GM18508 (cell line): ENCODE measurements at regions not wholly inside any gene's neighbourhood (a gene's known extent, or its start where the extent isn't known, plus 50 kb on each side); places are given as distances from the start of the nearest gene placed in this dataset.
"Not testable (repeated sequence)": the region's sequence is repeated elsewhere in the genome, so short reads cannot be mapped to it uniquely, and the experiment has no call there.

Source experiments
- ATAC-seq: cut with Tn5 transposase; IDR thresholded peaks from one replicate; pipeline ENCODE4 v1.9.1; 2021; ENCODE audit warnings: moderate number of reproducible peaks; ENCODE audit not compliant: insufficient read depth, unreplicated experiment

DNA sequence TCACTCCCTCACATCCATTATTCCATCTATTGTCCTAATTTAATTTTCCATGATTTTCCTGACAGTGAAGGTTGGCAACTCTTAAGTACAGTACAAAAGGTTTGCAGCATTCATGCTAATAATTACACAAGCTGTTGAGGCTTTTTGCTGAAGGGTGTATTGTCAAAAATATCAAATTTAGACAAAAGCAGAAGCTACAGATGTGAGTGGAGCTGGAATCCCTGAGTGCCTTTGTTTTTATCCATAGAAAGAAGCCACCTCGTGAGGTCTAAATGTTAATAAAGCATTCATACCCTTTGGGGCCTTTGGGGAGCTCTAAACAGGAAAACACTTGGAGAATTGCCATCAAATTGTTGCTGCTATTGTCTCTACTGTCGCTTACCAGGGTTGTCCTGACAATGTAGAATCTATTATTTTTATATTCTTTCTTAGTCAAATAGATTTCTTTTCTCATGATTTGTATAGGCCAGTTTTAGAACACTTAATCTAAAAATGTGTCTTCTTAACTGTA lies 185.8 kb upstream of the ROBO1 start:
- no peak for ATAC-seq

DNA sequence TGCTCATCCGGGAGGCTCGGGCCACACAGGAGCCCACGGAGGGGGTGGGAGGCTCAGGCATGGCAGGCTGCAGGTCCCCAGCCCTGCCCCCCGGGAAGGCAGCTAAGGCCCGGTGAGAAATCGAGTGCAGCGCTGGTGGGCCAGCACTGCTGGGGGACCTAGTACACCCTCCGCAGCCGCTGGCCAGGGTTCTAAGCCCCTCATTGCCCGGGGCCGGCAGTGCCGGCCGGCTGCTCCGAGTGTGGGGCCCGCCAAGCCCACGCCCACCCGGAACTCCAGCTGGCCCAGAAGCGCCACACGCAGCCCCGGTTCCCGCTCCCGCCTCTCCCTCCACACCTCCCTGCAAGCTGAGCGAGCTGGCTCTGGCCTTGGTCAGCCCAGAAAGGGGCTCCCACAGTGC lies 183.6 kb upstream of the ROBO1 start:
- ATAC-seq = not testable (repeated sequence)

DNA sequence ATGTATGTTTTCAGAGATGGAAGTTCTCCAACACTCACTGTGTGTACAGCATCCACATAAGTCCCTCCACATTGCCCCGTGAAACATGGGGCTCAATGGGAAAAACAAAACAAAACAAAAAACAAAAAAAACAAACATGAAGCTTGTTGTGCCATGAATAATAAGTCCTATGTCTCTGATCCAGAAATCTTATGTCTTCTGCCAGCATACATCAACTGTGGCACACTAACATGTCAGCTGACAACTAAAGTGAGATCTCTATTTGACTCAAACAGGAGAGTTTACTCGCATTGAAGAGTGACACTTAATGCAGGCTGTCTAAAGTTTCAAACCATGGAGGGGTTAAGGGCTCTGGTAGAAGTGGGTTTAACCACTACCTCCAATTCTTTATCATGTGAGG lies 180.2 kb upstream of the ROBO1 start:
- ATAC-seq = no peak

DNA sequence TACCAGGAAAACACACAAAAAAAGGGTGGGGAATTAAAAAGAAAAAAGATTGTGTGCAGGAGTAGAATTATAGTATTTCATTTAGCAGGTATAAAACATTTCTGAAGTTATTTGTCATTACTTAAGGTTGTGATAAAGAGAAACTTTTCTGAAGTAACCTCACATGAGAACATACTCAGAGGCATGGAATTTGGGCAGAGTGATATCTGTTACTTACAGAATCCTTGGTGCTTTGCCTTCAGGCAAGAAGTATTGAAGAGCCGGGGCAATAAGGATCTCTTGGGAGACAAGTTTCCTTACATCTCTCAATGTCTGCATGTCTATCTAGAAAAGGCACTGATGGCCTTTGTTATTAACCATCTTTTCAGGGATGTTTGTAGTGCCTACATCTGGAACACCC lies 179.7 kb upstream of the ROBO1 start:
- ATAC-seq = no peak

DNA sequence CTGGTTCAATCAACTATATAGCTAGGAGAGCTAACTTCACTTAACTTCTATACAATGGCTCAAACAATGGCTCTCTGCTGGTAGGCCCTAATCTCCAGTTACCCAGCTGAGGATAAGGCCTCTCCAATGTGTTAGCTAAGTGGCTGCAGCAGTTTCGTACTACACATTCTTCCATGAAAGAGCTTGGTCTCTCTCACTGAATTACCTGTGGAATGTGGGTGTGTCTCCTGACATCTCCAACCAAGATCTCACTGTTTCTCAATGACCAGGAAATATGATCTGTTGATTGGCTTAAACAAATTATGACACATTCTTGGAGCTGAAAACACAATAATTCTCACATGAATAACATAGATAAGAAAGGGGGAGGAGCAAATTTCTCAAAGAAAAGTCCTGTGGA lies 169.8 kb upstream of the ROBO1 start:
- no peak for ATAC-seq

DNA sequence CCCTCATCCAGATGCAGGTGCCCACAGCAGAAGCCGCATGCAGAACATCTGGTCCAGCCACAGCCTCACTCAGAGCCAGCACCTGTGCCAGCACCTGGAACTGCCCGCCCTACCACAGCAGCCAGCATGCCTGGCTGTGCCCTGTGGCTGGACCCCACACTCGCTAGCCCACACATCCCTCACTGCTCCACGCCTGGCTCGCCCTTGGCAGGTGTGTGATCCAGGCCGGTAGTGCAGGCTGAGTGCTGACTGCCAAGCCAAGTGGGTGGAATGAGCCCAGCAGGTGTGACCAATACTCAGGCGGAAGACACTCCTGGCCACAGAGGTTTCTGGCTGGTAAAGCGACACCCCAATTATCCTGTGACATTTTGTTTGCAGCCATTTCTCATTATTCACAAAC lies 162.4 kb upstream of the ROBO1 start:
- no peak for ATAC-seq

DNA sequence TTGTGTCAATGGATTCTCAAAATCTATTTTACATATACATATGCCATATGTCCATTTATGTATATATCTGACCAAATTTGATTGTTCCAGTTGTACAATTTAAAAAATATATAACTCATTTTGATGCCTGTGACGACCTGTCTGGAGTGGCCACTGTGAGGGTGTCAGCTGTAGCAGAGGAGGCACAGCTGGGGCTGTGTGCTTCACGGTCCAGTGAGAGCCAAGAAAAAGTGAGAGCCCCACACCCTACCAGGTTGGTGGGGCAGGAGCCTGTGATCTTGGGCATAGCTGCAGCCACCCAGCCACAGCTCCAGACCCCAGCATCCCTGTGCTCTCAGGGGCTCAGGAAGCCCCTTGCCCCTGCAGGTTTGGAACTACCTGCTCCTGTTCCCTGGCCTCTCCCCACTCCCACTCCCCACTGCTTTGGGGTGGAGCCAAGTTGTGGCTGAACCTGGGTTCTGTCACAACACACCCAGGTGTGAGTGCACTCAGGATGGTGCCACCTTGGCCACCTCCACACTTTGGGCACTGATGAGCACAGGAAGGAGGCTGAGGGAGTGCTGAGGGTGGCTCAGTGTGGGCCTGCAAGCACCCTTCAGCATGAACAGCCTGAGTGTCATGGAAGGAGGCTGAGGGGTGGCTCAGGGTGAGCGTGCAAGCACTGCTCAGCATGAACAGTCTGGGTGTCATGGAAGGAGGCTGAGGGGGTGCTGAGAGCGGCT lies 161.1 kb upstream of the ROBO1 start:
- ATAC-seq = no peak

DNA sequence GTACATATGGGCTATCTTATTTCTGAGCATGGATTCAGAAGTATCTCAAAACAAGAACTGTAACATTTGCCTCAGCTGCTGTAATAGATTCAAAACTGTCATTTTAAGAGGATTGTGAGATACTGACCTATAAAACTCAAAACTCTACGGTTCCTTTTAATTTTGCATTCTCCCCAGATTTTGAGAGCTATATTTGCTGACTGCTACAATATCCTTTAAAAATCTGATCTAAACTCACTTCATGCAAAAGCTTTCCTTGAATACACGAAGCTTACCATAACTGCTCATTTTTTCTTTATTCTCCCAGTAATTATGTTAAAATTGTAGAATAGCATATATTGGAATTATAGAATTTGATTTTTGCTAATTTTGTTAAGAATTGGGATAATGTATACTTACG lies 158.7 kb upstream of the ROBO1 start:
- no peak for ATAC-seq

DNA sequence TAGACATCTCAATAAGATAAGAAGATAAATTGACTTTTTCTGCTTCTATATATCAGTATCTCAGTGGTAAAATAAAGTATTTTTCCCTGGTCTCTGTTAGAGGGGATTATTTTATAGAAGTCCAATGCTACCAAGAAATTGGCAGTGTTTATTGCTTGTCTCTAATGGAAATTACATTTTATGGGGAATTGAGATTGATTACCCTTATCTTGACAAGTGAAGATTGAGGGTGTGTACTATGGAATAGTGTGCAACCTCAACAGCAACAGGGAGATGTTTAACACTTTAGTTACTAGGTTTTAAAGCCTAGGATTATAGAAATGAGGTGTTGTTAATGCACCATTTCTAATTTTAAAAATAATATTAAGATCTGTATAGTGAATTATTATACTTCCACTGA lies 154.8 kb upstream of the ROBO1 start:
- ATAC-seq = no peak

DNA sequence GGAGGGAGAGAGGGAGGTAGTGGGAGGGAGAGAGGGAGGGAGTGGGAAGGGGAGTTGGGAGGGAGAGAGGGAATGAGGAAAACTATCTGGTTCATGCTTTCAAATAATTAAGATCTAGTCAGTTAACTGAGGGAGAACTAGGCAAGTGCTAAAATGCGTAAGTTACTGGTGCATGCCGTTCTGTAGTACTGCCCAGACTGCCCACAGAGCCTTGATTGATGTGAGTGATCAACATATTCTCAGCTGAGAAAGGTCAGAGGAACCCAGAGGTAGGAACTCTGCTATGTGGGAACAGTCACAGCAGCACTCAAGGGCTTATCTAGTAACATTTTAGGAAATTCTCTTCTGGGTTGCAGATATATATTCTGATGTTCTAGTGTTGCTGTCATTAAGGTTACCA lies 149.8 kb upstream of the ROBO1 start:
- no peak for ATAC-seq

DNA sequence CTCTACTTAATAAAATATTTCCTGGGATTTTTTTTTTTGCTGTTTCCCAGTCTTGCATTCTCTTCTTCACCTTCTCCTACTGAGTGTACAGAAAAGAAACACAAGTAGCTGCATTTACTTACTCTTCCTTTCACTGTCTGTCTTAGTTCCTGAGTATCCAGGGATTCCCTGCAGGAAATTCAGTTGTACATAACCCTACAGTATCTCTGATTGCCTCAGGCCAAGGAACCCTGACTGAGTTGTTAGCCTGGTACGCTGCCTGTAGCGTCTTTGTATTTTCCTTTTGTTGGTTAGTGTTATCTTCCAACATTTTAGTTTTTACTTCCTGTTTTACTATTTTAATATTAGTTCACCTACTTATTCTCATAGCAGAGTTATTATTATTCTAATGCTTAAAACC lies 142.5 kb upstream of the ROBO1 start:
- ATAC-seq = no peak

DNA sequence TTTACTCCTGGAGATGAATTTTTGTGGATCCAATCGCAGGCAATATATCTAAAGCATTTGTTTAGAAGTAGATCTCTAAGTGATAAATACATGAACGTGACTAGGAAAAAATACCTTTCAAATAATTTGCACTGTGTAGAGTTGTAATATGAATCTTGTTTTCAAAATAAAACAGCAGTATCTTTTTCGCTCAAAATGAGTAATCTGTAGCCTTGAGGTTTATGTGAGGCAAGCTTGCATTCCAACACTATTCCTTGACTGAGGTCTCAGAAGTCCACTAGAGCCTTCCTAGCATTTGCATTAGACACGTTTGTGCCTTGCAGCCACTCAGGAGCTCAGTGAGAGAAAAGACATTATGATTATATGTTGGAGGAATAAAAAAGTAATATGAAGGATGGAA lies 138.3 kb upstream of the ROBO1 start:
- no peak for ATAC-seq

DNA sequence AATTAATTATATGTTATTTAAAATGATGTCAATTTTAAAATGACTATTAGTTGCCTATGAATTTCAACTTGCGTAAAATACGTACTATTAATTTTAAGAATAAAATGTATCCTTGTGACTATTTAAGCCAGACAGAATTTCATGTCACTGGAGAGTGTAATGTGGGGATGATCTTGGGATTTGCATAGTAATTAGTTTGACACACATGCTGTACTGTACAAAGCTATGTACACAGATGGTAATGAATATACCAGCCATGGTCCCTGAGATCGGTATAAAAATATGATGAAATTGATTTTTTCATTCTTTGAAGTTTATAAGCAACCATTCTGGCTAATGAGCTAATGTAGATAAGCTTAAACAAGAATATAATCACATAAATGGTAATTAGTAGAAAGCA lies 134.4 kb upstream of the ROBO1 start:
- no peak for ATAC-seq

DNA sequence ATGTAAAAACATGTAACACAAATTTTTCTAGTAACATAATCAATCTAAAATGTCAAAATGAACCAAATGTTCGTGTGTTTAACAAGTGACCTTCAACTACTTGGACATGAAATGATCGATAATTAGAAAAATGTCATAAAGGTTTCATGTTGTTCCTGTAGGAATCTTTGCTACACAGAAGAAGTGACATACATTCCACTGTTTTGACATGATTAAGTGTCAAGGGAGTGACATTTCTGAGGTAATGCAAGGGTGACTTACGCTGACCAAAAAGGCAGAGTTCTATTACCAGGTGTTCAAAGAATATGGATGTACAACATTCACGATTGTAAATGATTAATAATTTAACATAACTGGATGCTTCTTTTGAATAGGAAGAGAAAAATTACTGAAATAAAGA lies 131.1 kb upstream of the ROBO1 start:
- no peak for ATAC-seq

DNA sequence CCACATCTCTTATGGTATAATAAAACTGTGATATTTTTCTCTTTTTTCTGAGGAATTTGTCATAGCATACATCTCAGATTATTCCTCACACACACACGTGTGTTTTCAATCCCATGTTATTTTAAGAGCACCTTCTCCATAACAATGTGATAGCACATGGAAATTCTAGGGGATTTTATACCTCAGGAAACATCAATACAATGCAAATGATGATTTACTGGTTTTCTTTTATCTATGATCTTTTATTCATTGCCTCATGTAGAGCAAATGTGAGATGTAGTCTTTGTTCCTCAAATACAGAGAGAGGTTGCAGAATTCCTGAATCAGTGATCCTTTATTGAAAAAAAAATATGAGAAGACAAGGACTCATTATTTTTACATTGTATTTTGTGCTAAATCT lies 128.3 kb upstream of the ROBO1 start:
- ATAC-seq = no peak

DNA sequence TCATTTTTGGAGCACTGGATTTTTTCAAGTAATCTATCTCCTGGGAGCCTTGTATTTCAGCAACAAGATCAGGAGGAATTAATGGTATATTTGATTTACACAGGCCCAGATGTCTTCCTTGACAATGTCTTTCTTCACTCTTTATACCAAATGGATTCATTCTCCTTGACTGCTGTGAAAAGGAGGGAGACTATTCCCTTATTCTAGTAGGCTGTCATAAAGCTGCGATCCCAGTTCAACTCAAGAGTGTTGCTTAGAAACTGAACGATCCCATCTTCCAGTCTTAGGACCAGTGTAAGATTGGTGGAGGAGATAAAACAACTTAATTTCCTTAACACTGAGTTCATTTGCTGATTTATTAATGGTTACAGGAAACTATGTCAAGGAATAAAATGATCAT lies 119.4 kb upstream of the ROBO1 start:
- no peak for ATAC-seq

DNA sequence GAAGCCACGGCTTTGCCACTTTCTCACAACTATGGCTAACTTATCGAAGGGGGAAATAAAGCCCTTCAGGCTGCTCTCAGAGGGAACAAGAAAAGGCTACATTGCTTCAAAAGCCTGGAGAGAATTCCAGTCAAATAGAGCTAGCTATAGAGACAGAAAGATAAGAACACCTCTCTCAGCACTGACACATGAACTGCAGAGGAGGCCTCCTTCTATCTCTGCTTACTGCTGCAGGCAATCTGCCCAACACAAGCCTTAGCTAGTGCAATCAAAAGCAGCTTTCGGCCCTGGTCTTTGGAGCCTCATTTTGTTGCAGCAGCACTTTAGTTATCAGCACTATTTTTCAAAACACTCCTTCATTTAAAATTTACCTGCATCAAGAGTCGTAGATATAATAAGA lies 118.4 kb upstream of the ROBO1 start:
- ATAC-seq = no peak

DNA sequence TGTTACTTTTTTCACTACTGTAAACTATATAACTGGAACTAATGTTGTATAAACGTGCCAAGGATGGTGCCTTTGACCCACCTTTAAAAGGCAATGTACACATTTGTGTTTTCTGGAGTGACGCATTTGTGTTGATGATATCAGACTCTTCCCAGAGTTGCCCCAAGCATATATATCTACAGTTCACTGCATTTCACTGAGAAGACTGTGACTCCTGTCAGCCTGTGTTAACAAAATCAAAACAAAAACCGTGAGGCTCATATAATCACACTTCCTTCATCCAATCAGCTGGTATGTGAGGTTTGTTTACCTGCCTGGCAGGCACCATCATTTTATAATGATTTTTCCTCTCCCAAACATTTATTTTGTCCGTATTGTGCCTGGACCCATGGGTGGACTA lies 117.6 kb upstream of the ROBO1 start:
- no peak for ATAC-seq

DNA sequence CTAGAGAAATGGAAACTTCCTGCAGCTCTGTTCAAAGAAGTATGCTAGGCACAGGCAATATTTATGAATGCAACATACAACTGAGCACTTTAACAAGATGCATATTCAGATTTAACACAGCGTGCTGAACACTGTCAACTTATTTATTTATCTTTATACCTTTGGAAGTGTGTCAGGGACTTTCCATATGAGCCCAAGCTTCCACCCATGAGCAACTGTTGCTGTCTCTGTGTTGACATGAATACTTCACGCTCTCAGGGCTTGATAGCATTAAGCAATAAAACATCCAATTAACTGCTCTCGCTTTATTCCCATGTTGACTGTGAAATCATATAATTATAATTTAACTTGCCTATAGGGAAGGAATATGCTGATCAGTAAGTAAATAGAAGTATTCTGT lies 116.6 kb upstream of the ROBO1 start:
- no peak for ATAC-seq

DNA sequence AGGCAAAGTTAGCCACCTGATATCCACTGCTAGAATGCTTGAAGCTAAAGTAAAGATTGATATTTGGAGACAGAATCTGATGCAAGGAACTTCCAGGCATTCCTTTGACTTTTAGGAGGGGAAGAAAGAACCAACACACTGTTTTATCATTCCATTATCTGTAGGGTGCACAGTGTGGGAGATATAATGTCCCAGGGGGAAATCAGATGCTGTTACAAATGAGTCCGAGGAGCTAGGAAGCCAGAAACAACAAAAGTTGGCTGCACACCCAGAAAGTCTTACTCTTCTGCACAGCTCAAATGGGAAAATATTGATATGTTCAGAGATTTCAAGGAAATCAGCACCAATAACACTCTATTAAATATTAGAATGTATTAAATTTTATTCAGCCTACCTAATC lies 113.6 kb upstream of the ROBO1 start:
- ATAC-seq = no peak

DNA sequence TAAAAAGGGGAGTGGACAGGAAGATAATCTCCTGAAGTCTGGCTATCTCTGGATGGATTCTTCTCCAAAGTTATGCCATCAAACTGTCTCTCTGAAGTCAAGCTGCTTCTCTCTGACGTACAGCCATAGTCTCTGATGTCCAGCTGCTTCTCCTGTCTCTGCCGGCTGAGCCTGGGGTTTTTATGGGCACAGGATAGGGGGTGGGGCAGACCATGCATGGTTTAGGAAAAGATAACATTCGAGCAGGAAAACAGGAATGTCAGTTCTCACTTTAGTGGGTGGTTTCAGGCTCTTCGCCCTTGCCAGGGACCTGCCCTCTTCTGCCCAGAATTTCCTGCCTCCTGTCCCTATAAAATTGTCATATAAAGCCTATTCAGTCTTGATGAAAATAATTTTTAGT lies 110.9 kb upstream of the ROBO1 start:
- ATAC-seq = no peak

DNA sequence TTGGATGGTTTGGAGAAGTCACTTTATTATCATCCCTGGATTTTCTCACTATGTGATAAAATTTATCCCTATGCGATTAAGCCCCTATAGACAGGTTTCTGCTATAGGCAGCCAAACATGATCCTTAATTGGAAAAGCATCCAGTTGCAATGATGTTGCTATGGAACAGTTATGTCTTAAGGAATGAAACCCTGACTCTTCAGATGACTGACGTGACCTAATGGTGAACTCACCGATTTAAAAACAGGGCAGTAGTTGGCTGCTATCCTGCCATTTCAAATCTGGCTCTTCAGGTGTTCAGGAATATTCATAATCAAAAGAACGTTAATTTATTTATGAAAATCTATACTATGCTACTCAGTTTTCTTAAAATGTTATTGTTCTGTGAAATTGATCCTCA lies 106.8 kb upstream of the ROBO1 start:
- ATAC-seq = no peak

DNA sequence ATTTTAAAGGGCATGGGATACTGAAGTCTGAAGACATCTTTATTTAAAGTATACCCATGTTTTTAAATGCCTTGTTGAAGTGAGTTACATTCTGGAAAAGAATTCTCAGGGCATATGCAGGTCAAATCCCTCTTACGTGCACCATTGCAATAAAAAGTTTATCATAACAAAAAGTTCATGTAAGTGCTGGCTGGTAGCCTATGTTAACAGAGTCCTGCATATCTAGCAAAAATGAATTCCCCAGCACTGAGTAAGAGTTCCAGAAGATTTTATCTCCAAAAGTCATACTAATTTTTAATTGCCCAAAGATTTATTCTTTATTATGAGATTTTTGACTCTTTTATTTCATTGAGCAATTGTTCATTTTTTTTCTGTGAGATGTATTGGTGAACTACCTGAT lies 104.7 kb upstream of the ROBO1 start:
- ATAC-seq = no peak
